ENCODE measurements at regions not wholly inside any gene's neighbourhood (a gene's known extent, or its start where the extent isn't known, plus 50 kb on each side); places are given as distances from the start of the nearest gene placed in this dataset.

DNA sequence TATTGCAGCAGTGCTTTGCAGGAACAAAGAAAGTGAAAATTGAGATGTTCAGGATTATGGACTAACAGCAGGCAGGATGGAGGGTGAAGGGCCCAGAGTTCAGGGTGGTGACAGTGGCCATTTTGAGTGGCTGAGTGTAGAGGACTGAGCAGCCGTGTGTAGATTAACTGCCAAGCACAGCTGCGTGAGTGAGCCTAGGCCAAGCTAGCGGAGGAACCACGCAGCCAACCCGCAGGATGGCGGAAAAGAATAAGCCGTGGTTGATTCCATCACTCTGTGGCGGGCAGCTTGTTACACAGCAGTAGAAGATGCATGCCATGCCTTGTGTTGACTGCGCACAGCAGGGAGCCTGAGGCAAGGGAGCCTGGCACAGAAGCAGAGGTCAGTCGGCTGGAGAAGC is 102.5 kb upstream of the KIF26B start:
- Histone ChIP-seq H3K4me1 (ENCODE audit: control insufficient read depth in 2 of 2, insufficient read depth in 2 of 2, low read length in 2 of 2) (peaks cover 0 to 10% of the 10 kb centered on the region in 2 donors), H3K27ac (ENCODE audit: low read depth, low read length) (no peak overlapping the region), H3K27me3 (ENCODE audit: control insufficient read depth in 2 of 2, insufficient read depth in 2 of 2, low read length in 2 of 2) (no peaks in the 10 kb centered on the region), H3K9me3 (ENCODE audit: control insufficient read depth in 2 of 3, low read length in 3 of 3) (no peaks in the 10 kb centered on the region), H3K4me3 (ENCODE audit: low read length) (no peak overlapping the region), H3K36me3 (ENCODE audit: control insufficient read depth in 2 of 3, insufficient read depth in 3 of 3, low read length in 3 of 3) (no peaks in the 10 kb centered on the region)
- Mint-ChIP-seq H3K27me3 (peaks cover 8 to 30% (median 10%) of the 10 kb centered on the region in 5 donors), H3K4me1 (peaks cover 12 to 23% (median 15%) of the 10 kb centered on the region in 7 donors), H3K9me3 (no peaks in the 10 kb centered on the region), H3K4me3 (peak overlapping the region in 7 of 10 donors; percentile 47 to 79 (median 69)), H3K36me3 (peaks cover 0 to 11% (median 5%) of the 10 kb centered on the region in 5 donors), H3K27ac (peak overlapping the region in 2 of 9 donors; percentile 7 to 21)
- ATAC-seq (no peak), DNase-seq (no peak)
- intact Hi-C loops (cut with micrococcal nuclease) = no loop called here
- ChIA-PET CTCF (interaction anchor here (1.2 to 1.9 kb wide), 2 partner anchors 9 to 448 kb away, joined by 4 to 9 read pairs; no protein-coding TSS in a partner anchor), POLR2A (interaction anchor here (0.6 to 1.5 kb wide), 3 partner anchors 83 to 452 kb away, joined by 3 to 9 read pairs (median 3); partner anchors contain the start of gene COX20)

DNA sequence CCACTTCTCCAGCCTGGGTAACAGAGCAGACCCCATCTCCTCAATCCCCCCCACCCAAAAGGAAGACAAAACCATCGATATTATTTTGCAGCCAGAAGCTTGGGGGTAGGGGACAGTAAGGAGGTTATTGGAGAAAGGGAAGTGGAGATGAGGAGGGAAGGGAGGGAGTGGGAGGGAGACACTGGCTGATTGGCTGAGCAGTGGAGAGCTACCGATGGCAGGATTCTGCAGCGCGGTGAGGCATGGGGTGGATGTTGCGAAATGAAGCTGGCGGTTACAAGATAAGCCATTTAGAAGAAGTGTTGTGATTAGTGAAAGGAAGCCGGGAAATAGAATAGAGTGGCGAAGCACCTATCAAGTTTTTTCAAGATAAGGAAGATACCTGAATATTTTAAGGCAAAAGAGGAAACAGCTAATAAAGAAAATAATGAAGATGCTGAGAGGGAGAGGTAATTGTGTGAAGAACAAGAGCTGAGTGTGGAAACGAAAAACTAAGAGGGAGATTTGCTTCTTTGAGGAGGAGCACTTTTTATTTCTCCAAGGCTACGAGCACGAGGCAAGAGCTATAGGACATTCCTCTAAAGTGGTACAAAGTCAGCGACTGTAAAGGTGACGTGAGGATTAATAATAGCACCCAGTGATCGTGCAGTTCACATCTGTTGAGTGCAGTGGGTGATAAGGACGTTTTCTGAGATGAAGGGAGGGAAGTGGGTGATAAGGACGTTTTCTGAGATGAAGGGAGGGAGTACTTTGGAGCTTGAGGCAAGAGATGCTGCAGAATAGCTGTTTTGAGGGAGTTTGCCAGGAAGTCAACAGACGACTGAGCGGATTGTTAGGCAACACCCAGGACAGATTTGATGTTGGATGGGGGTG is 103.2 kb upstream of the KIF26B start:
- H3K4me3 Mint-ChIP-seq = peak overlapping the region; percentile 35 to 79 (median 61)
- Histone ChIP-seq H3K4me3 (ENCODE audit: low read length) (no peak overlapping the region), H3K4me1 (ENCODE audit: control insufficient read depth in 2 of 2, insufficient read depth in 2 of 2, low read length in 2 of 2) (peaks cover 0 to 10% of the 10 kb centered on the region in 2 donors), H3K36me3 (ENCODE audit: control insufficient read depth in 2 of 3, insufficient read depth in 3 of 3, low read length in 3 of 3) (no peaks in the 10 kb centered on the region), H3K27ac (ENCODE audit: low read depth, low read length) (no peak overlapping the region), H3K27me3 (ENCODE audit: control insufficient read depth in 2 of 2, insufficient read depth in 2 of 2, low read length in 2 of 2) (no peaks in the 10 kb centered on the region), H3K9me3 (ENCODE audit: control insufficient read depth in 2 of 3, low read length in 3 of 3) (no peaks in the 10 kb centered on the region)
- intact Hi-C loops (cut with micrococcal nuclease) = no loop called here
- POLR2A ChIA-PET = interaction anchor here (0.9 to 1.5 kb wide), 3 partner anchors 80 to 216 kb away, joined by 3 to 9 read pairs (median 4); partner anchors contain the start of gene COX20
- peaks cover 8 to 30% (median 10%) of the 10 kb centered on the region in 5 donors for H3K27me3 Mint-ChIP-seq
- H3K9me3 Mint-ChIP-seq = no peaks in the 10 kb centered on the region
- peaks cover 12 to 23% (median 15%) of the 10 kb centered on the region in 7 donors for H3K4me1 Mint-ChIP-seq
- DNase-seq (no peak), ATAC-seq (peak; percentile 70)
- CTCF ChIA-PET = interaction anchor here (0.6 to 1.9 kb wide), 4 partner anchors 9 to 973 kb away, joined by 3 to 9 read pairs (median 4); no protein-coding TSS in a partner anchor
- H3K36me3 Mint-ChIP-seq = peaks cover 0 to 11% (median 5%) of the 10 kb centered on the region in 5 donors
- peak overlapping the region in 5 of 9 donors; percentile 7 to 73 (median 21) for H3K27ac Mint-ChIP-seq

DNA sequence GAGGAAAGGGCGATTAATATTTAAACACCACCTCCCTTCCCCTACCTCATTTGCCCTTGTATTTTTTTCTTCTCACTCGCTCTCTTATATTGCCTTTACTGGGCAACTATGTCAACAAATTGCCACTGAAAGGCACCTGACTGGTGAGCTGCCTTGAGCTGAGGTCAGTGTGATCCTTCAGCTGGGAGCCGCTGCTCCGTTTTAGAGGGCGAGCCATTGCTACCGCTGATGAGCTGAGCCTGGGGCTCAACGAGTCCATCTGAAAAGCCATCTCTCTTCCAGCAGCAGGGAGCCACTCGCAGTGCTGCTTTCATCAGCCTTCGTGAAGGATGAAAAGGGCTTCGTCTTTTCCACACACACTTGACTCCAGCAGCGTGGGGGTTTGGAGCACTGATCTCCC is 108.0 kb upstream of the KIF26B start:
- H3K27me3 Mint-ChIP-seq = peaks cover 0 to 7% (median 4%) of the 10 kb centered on the region in 5 donors

GRCh38 chr1:245046315-245046714 is 108.5 kb upstream of the KIF26B start:
- Mint-ChIP-seq H3K4me3 (no peak overlapping the region), H3K4me1 (peaks cover under 1 to 9% (median 3%) of the 10 kb centered on the region in 7 donors), H3K27ac (no peak overlapping the region), H3K27me3 (peaks cover 0 to 7% (median 0%) of the 10 kb centered on the region in 5 donors), H3K36me3 (no peaks in the 10 kb centered on the region), H3K9me3 (no peaks in the 10 kb centered on the region)
- Histone ChIP-seq H3K9me3 (ENCODE audit: control insufficient read depth in 2 of 3, low read length in 3 of 3) (no peaks in the 10 kb centered on the region), H3K27me3 (ENCODE audit: control insufficient read depth in 2 of 2, insufficient read depth in 2 of 2, low read length in 2 of 2) (no peaks in the 10 kb centered on the region), H3K27ac (ENCODE audit: low read depth, low read length) (no peak overlapping the region), H3K36me3 (ENCODE audit: control insufficient read depth in 2 of 3, insufficient read depth in 3 of 3, low read length in 3 of 3) (no peaks in the 10 kb centered on the region), H3K4me3 (ENCODE audit: low read length) (no peak overlapping the region), H3K4me1 (ENCODE audit: control insufficient read depth in 2 of 2, insufficient read depth in 2 of 2, low read length in 2 of 2) (no peaks in the 10 kb centered on the region)
- intact Hi-C loops (cut with micrococcal nuclease) = no loop called here
- DNase-seq = no peak
- no peak for ATAC-seq
- POLR2A ChIA-PET = no interaction called here
- CTCF ChIA-PET = interaction anchor here (0.6 to 1.4 kb wide), 4 partner anchors 15 to 441 kb away, joined by 3 to 12 read pairs (median 5); no protein-coding TSS in a partner anchor

More for the DNA sequence above, 108.0 kb upstream of the KIF26B start:
- H3K9me3 ChIP-seq (ENCODE audit: control insufficient read depth in 2 of 3, low read length in 3 of 3) = no peaks in the 10 kb centered on the region
- no peaks in the 10 kb centered on the region for H3K36me3 ChIP-seq (ENCODE audit: control insufficient read depth in 2 of 3, insufficient read depth in 3 of 3, low read length in 3 of 3)
- POLR2A ChIA-PET = no interaction called here
- no peak overlapping the region for H3K27ac Mint-ChIP-seq
- intact Hi-C loops (cut with micrococcal nuclease) = no loop called here
- H3K27ac ChIP-seq (ENCODE audit: low read depth, low read length) = no peak overlapping the region
- no peak overlapping the region for H3K4me3 ChIP-seq (ENCODE audit: low read length)
- peaks cover 6 to 13% (median 8%) of the 10 kb centered on the region in 7 donors for H3K4me1 Mint-ChIP-seq
- no peak overlapping the region for H3K4me3 Mint-ChIP-seq
- H3K4me1 ChIP-seq (ENCODE audit: control insufficient read depth in 2 of 2, insufficient read depth in 2 of 2, low read length in 2 of 2) = peaks cover 0 to under 1% of the 10 kb centered on the region in 2 donors
- H3K36me3 Mint-ChIP-seq = no peaks in the 10 kb centered on the region
- H3K27me3 ChIP-seq (ENCODE audit: control insufficient read depth in 2 of 2, insufficient read depth in 2 of 2, low read length in 2 of 2) = no peaks in the 10 kb centered on the region
- no peaks in the 10 kb centered on the region for H3K9me3 Mint-ChIP-seq
- CTCF ChIA-PET = interaction anchor here (1.0 to 1.4 kb wide), 3 partner anchors 246 to 442 kb away, joined by 3 to 12 read pairs (median 6); no protein-coding TSS in a partner anchor
- ATAC-seq = no peak
- no peak for DNase-seq

DNA sequence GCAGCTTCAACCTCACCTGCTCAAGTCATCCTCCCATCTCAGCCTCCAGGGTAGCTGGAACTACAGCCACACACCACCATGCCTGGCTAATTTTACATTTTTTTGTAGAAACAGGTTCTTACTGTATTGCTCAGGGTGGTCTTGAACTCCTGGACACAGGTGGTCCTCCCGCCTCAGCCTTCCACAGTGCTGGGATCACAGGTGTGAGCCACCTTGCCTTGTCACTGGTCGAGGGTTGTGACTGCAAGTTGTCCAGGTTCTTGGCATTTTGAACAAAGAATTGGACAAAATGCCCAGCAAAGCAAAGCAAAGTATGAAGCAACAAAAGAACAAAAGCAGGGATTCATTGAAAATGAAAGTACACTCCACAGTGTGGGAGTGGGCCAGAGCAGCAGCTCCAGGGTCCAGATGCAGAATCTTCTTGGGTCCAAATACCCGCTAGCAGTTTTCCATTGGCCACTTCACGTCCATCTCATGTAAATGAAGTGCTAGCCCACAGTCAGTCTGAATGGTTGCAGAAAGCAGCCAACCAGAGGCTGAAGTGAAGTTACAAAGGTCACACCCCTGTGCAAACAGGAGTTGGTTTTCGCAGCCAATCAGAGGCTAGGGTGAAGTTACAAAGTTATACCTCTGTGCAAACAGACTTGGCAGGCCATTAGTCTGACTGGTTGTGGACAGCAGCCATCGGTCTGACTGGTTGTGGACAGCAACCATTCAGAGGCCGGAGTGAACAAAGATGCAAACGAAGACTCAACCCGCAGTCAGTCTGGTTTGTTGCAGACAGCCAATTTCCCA is 109.5 kb upstream of the KIF26B start:
- H3K27ac ChIP-seq (ENCODE audit: low read depth, low read length) = no peak overlapping the region
- DNase-seq (no peak), ATAC-seq (no peak)
- H3K4me1 Mint-ChIP-seq = peaks cover 0 to 6% (median 0%) of the 10 kb centered on the region in 7 donors
- POLR2A ChIA-PET = no interaction called here
- H3K4me3 Mint-ChIP-seq = no peak overlapping the region
- no peaks in the 10 kb centered on the region for H3K4me1 ChIP-seq (ENCODE audit: control insufficient read depth in 2 of 2, insufficient read depth in 2 of 2, low read length in 2 of 2)
- CTCF ChIA-PET = interaction anchor here (0.6 to 4.5 kb wide), 3 partner anchors 244 to 440 kb away, joined by 3 to 44 read pairs (median 12); no protein-coding TSS in a partner anchor
- no peaks in the 10 kb centered on the region for H3K27me3 ChIP-seq (ENCODE audit: control insufficient read depth in 2 of 2, insufficient read depth in 2 of 2, low read length in 2 of 2)
- H3K4me3 ChIP-seq (ENCODE audit: low read length) = no peak overlapping the region
- no peaks in the 10 kb centered on the region for H3K9me3 Mint-ChIP-seq
- H3K36me3 Mint-ChIP-seq = no peaks in the 10 kb centered on the region
- peaks cover 0 to 2% (median 0%) of the 10 kb centered on the region in 5 donors for H3K27me3 Mint-ChIP-seq
- H3K9me3 ChIP-seq (ENCODE audit: control insufficient read depth in 2 of 3, low read length in 3 of 3) = no peaks in the 10 kb centered on the region
- no peak overlapping the region for H3K27ac Mint-ChIP-seq
- no peaks in the 10 kb centered on the region for H3K36me3 ChIP-seq (ENCODE audit: control insufficient read depth in 2 of 3, insufficient read depth in 3 of 3, low read length in 3 of 3)
- intact Hi-C loops (cut with micrococcal nuclease) = no loop called here

GRCh38 chr1:245043611-245043940 is 111.2 kb upstream of the KIF26B start:
- POLR2A ChIA-PET = interaction anchor here (1.3 to 2.2 kb wide), 4 partner anchors 72 to 242 kb away, joined by 4 to 17 read pairs (median 8); no protein-coding TSS in a partner anchor
- no peak for ATAC-seq
- Mint-ChIP-seq H3K9me3 (no peaks in the 10 kb centered on the region), H3K36me3 (no peaks in the 10 kb centered on the region), H3K4me1 (peaks cover 0 to 6% (median 0%) of the 10 kb centered on the region in 7 donors), H3K4me3 (no peak overlapping the region), H3K27me3 (no peaks in the 10 kb centered on the region), H3K27ac (no peak overlapping the region)
- Histone ChIP-seq H3K27me3 (ENCODE audit: control insufficient read depth in 2 of 2, insufficient read depth in 2 of 2, low read length in 2 of 2) (no peaks in the 10 kb centered on the region), H3K36me3 (ENCODE audit: control insufficient read depth in 2 of 3, insufficient read depth in 3 of 3, low read length in 3 of 3) (no peaks in the 10 kb centered on the region), H3K4me1 (ENCODE audit: control insufficient read depth in 2 of 2, insufficient read depth in 2 of 2, low read length in 2 of 2) (no peaks in the 10 kb centered on the region), H3K27ac (ENCODE audit: low read depth, low read length) (no peak overlapping the region), H3K9me3 (ENCODE audit: control insufficient read depth in 2 of 3, low read length in 3 of 3) (no peaks in the 10 kb centered on the region), H3K4me3 (ENCODE audit: low read length) (no peak overlapping the region)
- CTCF ChIA-PET = interaction anchor here (0.6 to 4.5 kb wide), 9 partner anchors 8 to 439 kb away, joined by 3 to 55 read pairs (median 9); partner anchors contain the start of gene COX20
- no peak for DNase-seq
- intact Hi-C loops (cut with micrococcal nuclease) = no loop called here

All from naive thymus-derived CD4-positive, alpha-beta T cell (primary cell).